ENCODE measurements at regions not wholly inside any gene's neighbourhood (a gene's known extent, or its start where the extent isn't known, plus 50 kb on each side); places are given as distances from the start of the nearest gene placed in this dataset.

DNA sequence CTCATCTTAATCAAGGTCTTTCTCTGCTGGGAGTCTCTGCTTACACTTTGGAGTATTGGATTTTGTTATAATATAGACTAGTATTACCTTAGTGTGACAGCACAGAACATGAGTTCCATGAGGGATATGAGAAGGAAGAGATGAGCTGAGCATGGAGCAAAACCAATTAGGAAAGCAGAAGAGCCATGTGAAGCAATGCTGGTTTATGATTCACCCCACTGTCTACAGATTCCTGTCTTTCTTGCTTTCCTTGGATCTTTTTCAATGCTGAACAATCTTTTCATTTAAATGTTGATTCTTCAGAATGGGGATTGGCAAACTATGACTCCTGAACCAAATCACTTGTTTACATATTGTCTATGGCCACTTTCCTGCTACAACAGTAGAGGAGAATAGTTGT lies 70.4 kb upstream of the KITLG start:
- Histone ChIP-seq H3K4me3 (ENCODE audit: low read depth, low read length) (no peak overlapping the region), H3K27me3 (no peaks in the 10 kb centered on the region), H3K36me3 (no peaks in the 10 kb centered on the region), H3K4me1 (no peaks in the 10 kb centered on the region), H3K9me3 (no peaks in the 10 kb centered on the region; the same call in 1 of the 2 replicates)
- TF ChIP-seq, protein P1, sequence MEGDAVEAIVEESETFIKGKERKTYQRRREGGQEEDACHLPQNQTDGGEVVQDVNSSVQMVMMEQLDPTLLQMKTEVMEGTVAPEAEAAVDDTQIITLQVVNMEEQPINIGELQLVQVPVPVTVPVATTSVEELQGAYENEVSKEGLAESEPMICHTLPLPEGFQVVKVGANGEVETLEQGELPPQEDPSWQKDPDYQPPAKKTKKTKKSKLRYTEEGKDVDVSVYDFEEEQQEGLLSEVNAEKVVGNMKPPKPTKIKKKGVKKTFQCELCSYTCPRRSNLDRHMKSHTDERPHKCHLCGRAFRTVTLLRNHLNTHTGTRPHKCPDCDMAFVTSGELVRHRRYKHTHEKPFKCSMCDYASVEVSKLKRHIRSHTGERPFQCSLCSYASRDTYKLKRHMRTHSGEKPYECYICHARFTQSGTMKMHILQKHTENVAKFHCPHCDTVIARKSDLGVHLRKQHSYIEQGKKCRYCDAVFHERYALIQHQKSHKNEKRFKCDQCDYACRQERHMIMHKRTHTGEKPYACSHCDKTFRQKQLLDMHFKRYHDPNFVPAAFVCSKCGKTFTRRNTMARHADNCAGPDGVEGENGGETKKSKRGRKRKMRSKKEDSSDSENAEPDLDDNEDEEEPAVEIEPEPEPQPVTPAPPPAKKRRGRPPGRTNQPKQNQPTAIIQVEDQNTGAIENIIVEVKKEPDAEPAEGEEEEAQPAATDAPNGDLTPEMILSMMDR (IDR thresholded peaks at IDR 0.05; ENCODE audit: low read depth, low read length), result no peak
- DNase-seq, result no peak

DNA sequence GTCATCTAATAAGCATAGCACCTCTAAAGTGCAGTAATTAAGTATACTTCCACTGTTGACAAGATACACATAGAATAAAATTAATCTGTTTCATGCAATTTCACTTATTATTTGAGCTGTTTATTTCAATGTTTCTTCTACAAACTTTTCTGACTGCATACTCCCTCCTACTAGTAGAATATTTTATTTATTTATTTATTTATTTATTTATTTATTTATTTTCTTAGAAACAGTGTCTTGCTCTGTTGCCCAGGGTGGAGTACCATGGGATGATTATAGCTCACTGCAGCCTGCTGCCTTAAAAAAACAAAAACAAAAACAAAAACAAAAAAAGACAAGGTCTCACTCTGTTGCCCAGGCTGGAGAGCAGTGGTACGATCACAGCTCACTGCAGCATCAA lies 68.4 kb upstream of the KITLG start:
- no peaks in the 10 kb centered on the region; the same call in 1 of the 2 replicates for H3K9me3 ChIP-seq
- DNase-seq, result no peak
- H3K27me3 ChIP-seq, result no peaks in the 10 kb centered on the region
- no peak overlapping the region for H3K4me3 ChIP-seq (ENCODE audit: low read depth, low read length)
- H3K4me1 ChIP-seq, result no peaks in the 10 kb centered on the region
- H3K36me3 ChIP-seq, result no peaks in the 10 kb centered on the region
- TF ChIP-seq, protein P1 (IDR thresholded peaks at IDR 0.05; ENCODE audit: low read depth, low read length), result no peak

DNA sequence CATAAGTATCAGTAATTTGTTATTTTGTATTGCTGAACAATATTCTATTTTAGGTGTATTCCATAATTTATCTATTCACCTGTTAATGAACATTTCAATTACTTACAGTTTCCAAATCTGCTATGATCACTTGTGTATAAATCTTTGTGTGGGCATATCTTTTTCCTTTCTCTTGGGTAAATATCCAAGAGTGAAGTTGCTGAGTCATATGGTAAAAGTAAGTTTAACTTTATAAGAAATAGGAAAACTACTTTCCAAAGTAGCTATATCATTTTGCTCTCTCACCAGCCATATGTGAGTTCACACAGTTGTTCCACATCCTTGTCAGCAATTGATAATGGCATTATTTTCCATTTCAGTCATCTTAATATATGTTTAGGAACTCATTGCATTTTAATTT lies 66.6 kb upstream of the KITLG start:
- Histone ChIP-seq H3K36me3 (no peaks in the 10 kb centered on the region), H3K4me3 (ENCODE audit: low read depth, low read length) (no peak overlapping the region), H3K4me1 (no peaks in the 10 kb centered on the region), H3K9me3 (no peaks in the 10 kb centered on the region; the same call in 1 of the 2 replicates), H3K27me3 (no peaks in the 10 kb centered on the region)
- no peak for DNase-seq
- TF ChIP-seq, protein P1 (IDR thresholded peaks at IDR 0.05; ENCODE audit: low read depth, low read length), result no peak

DNA sequence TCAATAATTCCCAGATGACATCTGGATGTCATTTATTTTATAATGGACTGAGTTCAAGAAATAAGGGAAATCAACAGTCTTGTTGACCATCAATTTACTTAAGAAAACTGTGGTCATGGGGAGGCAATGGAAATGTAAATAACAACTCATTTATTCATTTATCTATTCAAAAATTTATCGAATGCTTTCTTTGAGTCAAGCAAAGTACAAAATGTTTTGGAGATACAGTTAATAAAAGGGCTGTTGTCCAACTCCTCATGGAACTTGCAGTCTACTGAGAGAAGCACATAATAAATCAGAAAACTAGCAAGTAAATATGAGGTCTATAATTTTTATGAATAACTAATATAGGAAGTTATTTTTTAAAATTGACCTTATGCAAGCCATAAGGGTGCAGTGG lies 65.5 kb upstream of the KITLG start:
- no peak overlapping the region for H3K4me3 ChIP-seq (ENCODE audit: low read depth, low read length)
- no peaks in the 10 kb centered on the region for H3K9me3 ChIP-seq
- DNase-seq, result no peak
- H3K4me1 ChIP-seq, result no peaks in the 10 kb centered on the region
- TF ChIP-seq, protein P1 (IDR thresholded peaks at IDR 0.05; ENCODE audit: low read depth, low read length), result no peak
- H3K36me3 ChIP-seq, result no peaks in the 10 kb centered on the region
- no peaks in the 10 kb centered on the region for H3K27me3 ChIP-seq

DNA sequence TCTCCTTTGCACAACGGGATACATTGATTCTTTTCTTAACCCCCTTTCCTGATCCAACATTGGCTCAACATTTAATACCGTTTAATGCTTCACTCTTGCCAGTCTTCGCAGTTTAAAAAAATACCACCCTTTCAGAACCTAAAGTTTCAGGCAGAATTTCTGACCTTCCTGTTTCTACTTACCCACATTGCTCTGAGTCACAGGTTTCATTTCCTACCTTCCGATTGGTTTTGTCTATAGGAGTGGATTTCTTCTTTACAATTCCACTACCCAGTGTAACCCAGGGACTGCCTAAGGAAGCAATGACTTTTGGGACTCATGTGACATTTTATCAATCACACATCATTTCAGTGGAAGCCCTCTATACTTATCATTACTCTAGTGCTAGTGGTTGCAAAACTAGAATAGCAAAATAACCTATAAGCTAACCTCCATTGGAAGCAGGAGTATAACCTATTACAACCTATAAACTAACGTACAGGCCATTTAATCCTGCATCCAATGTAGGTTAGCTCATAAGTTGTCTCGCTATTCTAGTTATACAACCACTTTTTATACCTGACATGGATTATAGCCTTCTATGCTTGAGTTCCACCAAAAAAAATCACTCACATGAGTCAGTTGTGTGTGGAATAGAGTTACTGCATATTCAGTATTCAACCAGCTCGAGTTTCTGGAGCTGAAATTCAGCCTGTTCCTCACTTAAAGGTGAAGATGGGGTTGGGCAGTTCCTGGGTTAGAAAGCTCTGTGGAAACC lies 64.9 kb upstream of the KITLG start:
- Histone ChIP-seq H3K4me3 (ENCODE audit: low read depth, low read length) (no peak overlapping the region), H3K36me3 (no peaks in the 10 kb centered on the region), H3K27me3 (no peaks in the 10 kb centered on the region), H3K9me3 (no peaks in the 10 kb centered on the region), H3K4me1 (no peaks in the 10 kb centered on the region)
- DNase-seq, result no peak
- TF ChIP-seq, protein P1 (IDR thresholded peaks at IDR 0.05; ENCODE audit: low read depth, low read length), result no peak

DNA sequence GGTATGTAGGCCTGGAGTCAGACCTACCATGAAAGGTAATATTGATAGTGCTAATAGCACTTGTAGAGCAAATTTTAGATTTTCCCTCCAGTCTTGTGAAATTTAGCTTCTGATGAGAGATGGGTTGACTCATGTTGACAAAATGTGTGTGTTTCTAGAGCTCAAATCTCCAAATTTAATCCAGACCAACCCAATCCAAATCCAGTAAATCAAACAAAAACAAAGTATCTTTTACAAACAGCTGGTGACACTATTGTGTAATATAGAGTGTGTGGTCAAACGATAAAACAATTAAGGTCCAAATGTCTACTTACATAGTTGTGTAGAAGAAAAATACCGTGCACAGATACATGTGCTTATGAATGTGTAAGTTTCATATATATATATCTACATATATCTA lies 63.4 kb upstream of the KITLG start:
- DNase-seq, result no peak
- H3K9me3 ChIP-seq, result no peaks in the 10 kb centered on the region

More for the DNA sequence above, 63.4 kb upstream of the KITLG start:
- no peaks in the 10 kb centered on the region for H3K27me3 ChIP-seq
- no peak overlapping the region for H3K4me3 ChIP-seq (ENCODE audit: low read depth, low read length)
- H3K4me1 ChIP-seq, result no peaks in the 10 kb centered on the region
- TF ChIP-seq, protein P1 (IDR thresholded peaks at IDR 0.05; ENCODE audit: low read depth, low read length), result no peak
- H3K36me3 ChIP-seq, result no peaks in the 10 kb centered on the region
